A549 (cell line): ENCODE measurements at regions not wholly inside any gene's neighbourhood (a gene's known extent, or its start where the extent isn't known, plus 50 kb on each side); places are given as distances from the start of the nearest gene placed in this dataset.

ENCODE experiments used
- ATAC-seq, 2 experiments: fragments of 200-7000 bp in 1 of 2; fragments of >200 bp in 1 of 2; cut with Nextera tagmentation in 1 of 2; cut with Tn5 transposase in 1 of 2; 3 replicates each; pipeline versions ENCODE4 v1.8.0 to v1.9.1; 2018 to 2020; ENCODE audit warnings: mild to moderate bottlenecking in 1 of 2, moderate library complexity in 1 of 2
- CTCF ChIA-PET: fragments of 300-600 bp; sonication (Branson Sonifier 250); formaldehyde crosslinking; extraction: SDS; loops from one replicate; lab custom pipeline; 2021; ENCODE audit warnings: antibody characterized with exemption, inconsistent platforms; lab: Yijun Ruan, JAX
- POLR2A ChIA-PET: fragments of 350-600 bp; formaldehyde crosslinking; extraction: SDS; loops from one replicate; lab custom pipeline; 2021; ENCODE audit warnings: antibody characterized with exemption, inconsistent platforms; lab: Yijun Ruan, JAX
- DNase-seq, 2 experiments: peaks; one replicate each; pipeline versions ENCODE4 v3.0.0 to v3.0.0-alpha.2; 2011 to 2016; ENCODE audit warnings: low read depth in 1 of 2, low spot score in 1 of 2
- FAIRE-seq: peaks from 2 replicates; lab custom pipeline; 2011; peaks lifted over from hg19 to GRCh38; lab: Jason Lieb, UNC
- H3K27ac ChIP-seq, 2 experiments: fragments of >200 bp; sonication (Bioruptor Twin); formaldehyde crosslinking; 3 replicates each; pipeline ENCODE4 v1.5.1; 2016 to 2017
- H3K4me1 ChIP-seq: fragments of >200 bp; sonication (Bioruptor Twin); formaldehyde crosslinking; 3 replicates; pipeline ENCODE4 v1.6.1; 2016
- H3K4me2 ChIP-seq: fragments of >200 bp; sonication (Bioruptor Twin); formaldehyde crosslinking; 3 replicates; pipeline ENCODE4 v1.6.1; 2016
- H3K4me3 ChIP-seq: fragments of >200 bp; sonication (Bioruptor Twin); formaldehyde crosslinking; 3 replicates; pipeline ENCODE4 v1.5.1; 2016
- H3K9me3 ChIP-seq: fragments of >200 bp; sonication (Bioruptor Twin); formaldehyde crosslinking; 3 replicates; pipeline ENCODE4 v1.6.1; 2016
- ATOH8 ChIP-seq: fragments of 250-450 bp; sonication (Bioruptor Pico); IDR thresholded peaks from 2 replicates; pipeline ENCODE4 v1.5.0; 2020; ENCODE audit warnings: low read depth, mild to moderate bottlenecking, moderate library complexity
- CBX2 ChIP-seq: fragments of 200-600 bp; sonication (generic); IDR thresholded peaks from 2 replicates; pipeline ENCODE4 v1.6.1; 2016; ENCODE audit warnings: low read depth, mild to moderate bottlenecking, borderline replicate concordance
- CEBPB ChIP-seq, 2 experiments: fragments of >200 bp in 1 of 2; sonication (Bioruptor Twin) in 1 of 2; formaldehyde crosslinking in 1 of 2; IDR thresholded peaks; 2 replicates each; pipeline ENCODE4 v1.6.1; 2012 to 2016
- CHD4 ChIP-seq: fragments of 200-600 bp; sonication (generic); IDR thresholded peaks from 2 replicates; pipeline ENCODE4 v1.6.1; 2016; ENCODE audit warnings: antibody characterized with exemption, mild to moderate bottlenecking, borderline replicate concordance
- E2F6 ChIP-seq: IDR thresholded peaks from 2 replicates; pipeline ENCODE4 v1.6.1; 2012; ENCODE audit warnings: low read depth, borderline replicate concordance
- EHMT2 ChIP-seq: fragments of 200-600 bp; sonication (generic); IDR thresholded peaks from 2 replicates; pipeline ENCODE4 v1.6.1; 2016; ENCODE audit warnings: antibody characterized with exemption, low read depth, mild to moderate bottlenecking, moderate library complexity
- ELK1 ChIP-seq: fragments of 150-350 bp; IDR thresholded peaks from 2 replicates; pipeline ENCODE4 v1.6.1; 2014; ENCODE audit warnings: low read depth, mild to moderate bottlenecking, low read length
- EP300 ChIP-seq, 2 experiments: fragments of >200 bp; sonication (Bioruptor Twin); formaldehyde crosslinking; IDR thresholded peaks; 2 replicates in 1 of 2; 3 replicates in 1 of 2; pipeline ENCODE4 v1.6.1; 2016 to 2017
- FOSB ChIP-seq: fragments of 250-450 bp; sonication (Bioruptor Pico); IDR thresholded peaks from 2 replicates; pipeline ENCODE4 v1.5.0; 2020; ENCODE audit warnings: mild to moderate bottlenecking, moderate library complexity
- FOXS1 ChIP-seq: fragments of 250-450 bp; sonication (Bioruptor Pico); IDR thresholded peaks from 2 replicates; pipeline ENCODE4 v1.5.0; 2020; ENCODE audit warnings: mild to moderate bottlenecking, moderate library complexity
- HDAC2 ChIP-seq: fragments of 200-600 bp; sonication (generic); IDR thresholded peaks from 2 replicates; pipeline ENCODE4 v1.6.1; 2016
- HMGXB4 ChIP-seq: fragments of 250-450 bp; sonication (Bioruptor Pico); IDR thresholded peaks from 2 replicates; pipeline ENCODE4 v1.5.0; 2021; ENCODE audit warnings: mild to moderate bottlenecking, moderate library complexity, borderline replicate concordance
- HOXB5 ChIP-seq: fragments of 250-450 bp; sonication (Bioruptor Pico); IDR thresholded peaks from 2 replicates; pipeline ENCODE4 v1.5.0; 2020; ENCODE audit warnings: mild to moderate bottlenecking, moderate library complexity
- MAX ChIP-seq: IDR thresholded peaks from 2 replicates; pipeline ENCODE4 v1.6.1; 2012
- MAZ ChIP-seq: fragments of 150-350 bp; IDR thresholded peaks from 2 replicates; pipeline ENCODE4 v1.6.1; 2014; ENCODE audit warnings: antibody characterized with exemption, low read depth, low read length, borderline replicate concordance
- MYC ChIP-seq: IDR thresholded peaks from 2 replicates; pipeline ENCODE4 v1.6.1; 2012; ENCODE audit warnings: mild to moderate bottlenecking, inconsistent platforms, low read length, improper control_type of control experiment, borderline replicate concordance
- NR3C1 ChIP-seq: fragments of >200 bp; sonication (Bioruptor Twin); formaldehyde crosslinking; IDR thresholded peaks from 3 replicates; pipeline ENCODE4 v1.6.1; 2017
- PBX3 ChIP-seq: IDR thresholded peaks from 2 replicates; pipeline ENCODE4 v1.6.1; 2012
- RARB ChIP-seq: fragments of 250-450 bp; sonication (Bioruptor Pico); IDR thresholded peaks from 2 replicates; pipeline ENCODE4 v1.8.0; 2021; ENCODE audit warnings: mild to moderate bottlenecking, moderate library complexity
- RCOR1 ChIP-seq: fragments of 150-350 bp; IDR thresholded peaks from 2 replicates; pipeline ENCODE4 v1.6.1; 2014; ENCODE audit warnings: antibody characterized with exemption, low read length, low read depth
- RNF2 ChIP-seq: fragments of 200-600 bp; sonication (generic); IDR thresholded peaks from 2 replicates; pipeline ENCODE4 v1.6.1; 2016; ENCODE audit warnings: low read depth, mild to moderate bottlenecking, antibody characterized with exemption, moderate library complexity, borderline replicate concordance
- USF2 ChIP-seq: fragments of 450-650 bp; IDR thresholded peaks from 2 replicates; pipeline ENCODE4 v1.6.1; 2014; ENCODE audit warnings: antibody characterized with exemption
- ZC3H11A ChIP-seq: fragments of 450-650 bp; IDR thresholded peaks from 2 replicates; pipeline ENCODE4 v1.6.1; 2014; ENCODE audit warnings: antibody characterized with exemption, mild to moderate bottlenecking
- ZNF302 ChIP-seq: fragments of 250-450 bp; sonication (Bioruptor Pico); IDR thresholded peaks from 2 replicates; pipeline ENCODE4 v1.9.0; 2021; ENCODE audit warnings: inconsistent platforms, mild to moderate bottlenecking, moderate library complexity
- WGBS: methylation state at CpG from one replicate; pipeline ENCODE4 v1.1.6; 2017; ENCODE audit errors: missing lambda C conversion rate; 5-methylcytosine and 5-hydroxymethylcytosine counted together

- H3K9me3 ChIP-seq, result no peaks in the 10 kb centered on the region
- POLR2A ChIA-PET, result no interaction called here
- DNase-seq (no peak), ATAC-seq (no peak)
- CTCF ChIA-PET, result interaction anchor here (0.6 kb wide), 1 partner anchor 100 kb away, joined by 4 read pairs; no protein-coding TSS in a partner anchor
- H3K4me1 ChIP-seq, result no peaks in the 10 kb centered on the region
- no peak overlapping the region for H3K4me3 ChIP-seq
- H3K27ac ChIP-seq, result no peak overlapping the region
- no peak overlapping the region for H3K4me2 ChIP-seq
- no peak for TF ChIP-seq RARB (CRISPR knock-in tag)
- no peak for TF ChIP-seq MAX
- TF ChIP-seq ZC3H11A, result no peak
- TF ChIP-seq CEBPB (IDR thresholded peaks at IDR 0.05), result no peak
- TF ChIP-seq, all 56 proteins: peak for 0
- WGBS, result 0% methylated on average over 1 of the region's 1 CpG
- FAIRE-seq, result no peak
Observed at GRCh38 chr4:96099031-96099430, 259.1 kb downstream of the PDHA2 start.

- WGBS, result 71% methylated on average over 3 of the region's 3 CpGs
- Histone ChIP-seq H3K27ac (no peak overlapping the region), H3K4me1 (no peaks in the 10 kb centered on the region), H3K4me3 (no peak overlapping the region), H3K4me2 (no peak overlapping the region), H3K9me3 (no peaks in the 10 kb centered on the region)
- TF ChIP-seq RNF2 (no peak), E2F6 (no peak), CHD4 (no peak), MAZ (no peak), CBX2 (no peak), ELK1 (no peak), RCOR1 (no peak), EP300 (IDR thresholded peaks at IDR 0.05) (no peak), CEBPB (IDR thresholded peaks at IDR 0.05) (no peak), NR3C1 (no peak), EHMT2 (no peak)
- no peak for ATAC-seq
- no peak for DNase-seq
- CTCF ChIA-PET, result no interaction called here
- POLR2A ChIA-PET, result no interaction called here
- no peak for FAIRE-seq
Observed at GRCh38 chr4:96102541-96103026, 262.7 kb downstream of the PDHA2 start.

GRCh38 chr4:96103086-96103485 lies 263.2 kb downstream of the PDHA2 start:
- Histone ChIP-seq H3K27ac (no peak overlapping the region), H3K9me3 (no peaks in the 10 kb centered on the region), H3K4me1 (no peaks in the 10 kb centered on the region), H3K4me2 (no peak overlapping the region), H3K4me3 (no peak overlapping the region)
- POLR2A ChIA-PET, result no interaction called here
- no peak for DNase-seq
- ATAC-seq, result no peak
- 26% methylated on average over 5 of the region's 5 CpGs for WGBS
- no peak for FAIRE-seq
- TF ChIP-seq FOSB (CRISPR knock-in tag) (no peak), HMGXB4 (no peak), FOXS1 (CRISPR knock-in tag) (no peak), ATOH8 (CRISPR knock-in tag) (no peak), ZNF302 (CRISPR knock-in tag) (no peak), USF2 (no peak), PBX3 (no peak), CEBPB (IDR thresholded peaks at IDR 0.05) (no peak), HOXB5 (CRISPR knock-in tag) (no peak), HDAC2 (no peak), MYC (no peak), ZC3H11A (no peak)
- CTCF ChIA-PET, result no interaction called here
